AG04449 (cell line): ENCODE measurements at regions not wholly inside any gene's neighbourhood (a gene's known extent, or its start where the extent isn't known, plus 50 kb on each side); places are given as distances from the start of the nearest gene placed in this dataset.
"Not testable (repeated sequence)": the region's sequence is repeated elsewhere in the genome, so short reads cannot be mapped to it uniquely, and the experiment has no call there.

Experiments
- CTCF ChIA-PET: fragments of 350-600 bp; formaldehyde crosslinking; extraction: SDS; loops from one replicate; lab custom pipeline; 2021; ENCODE audit warnings: antibody characterized with exemption; lab: Yijun Ruan, JAX
- POLR2A ChIA-PET: fragments of 400-600, 350-600 bp; formaldehyde crosslinking; extraction: SDS; loops from one replicate; lab custom pipeline; 2020; ENCODE audit warnings: antibody characterized with exemption, inconsistent platforms; lab: Yijun Ruan, JAX
- DNase-seq: peaks from one replicate; pipeline ENCODE4 v3.0.0-alpha.2; 2010; ENCODE audit warnings: low read depth, low spot score
- H3K4me3 ChIP-seq: 2 replicates; pipeline ENCODE4 v1.5.1; 2011; ENCODE audit warnings: low read depth, mild to moderate bottlenecking, control low read depth, low read length
- TF ChIP-seq, protein P1 (sequence below): IDR thresholded peaks from one replicate; pipeline ENCODE4 v1.5.1; 2011; ENCODE audit warnings: mild to moderate bottlenecking, moderate library complexity, low read length, control low read depth, inconsistent platforms; ENCODE audit not compliant: insufficient read depth; ENCODE audit errors: missing control alignments

GRCh38 chr11:69580529-69580928 lies 60.4 kb upstream of the CCND1 start:
- ChIA-PET CTCF (interaction anchor here (1.8 kb wide), 1 partner anchor 8 kb away, joined by 7 read pairs; no protein-coding TSS in a partner anchor), POLR2A (no interaction called here)
- DNase-seq, result no peak
- TF ChIP-seq, protein P1, sequence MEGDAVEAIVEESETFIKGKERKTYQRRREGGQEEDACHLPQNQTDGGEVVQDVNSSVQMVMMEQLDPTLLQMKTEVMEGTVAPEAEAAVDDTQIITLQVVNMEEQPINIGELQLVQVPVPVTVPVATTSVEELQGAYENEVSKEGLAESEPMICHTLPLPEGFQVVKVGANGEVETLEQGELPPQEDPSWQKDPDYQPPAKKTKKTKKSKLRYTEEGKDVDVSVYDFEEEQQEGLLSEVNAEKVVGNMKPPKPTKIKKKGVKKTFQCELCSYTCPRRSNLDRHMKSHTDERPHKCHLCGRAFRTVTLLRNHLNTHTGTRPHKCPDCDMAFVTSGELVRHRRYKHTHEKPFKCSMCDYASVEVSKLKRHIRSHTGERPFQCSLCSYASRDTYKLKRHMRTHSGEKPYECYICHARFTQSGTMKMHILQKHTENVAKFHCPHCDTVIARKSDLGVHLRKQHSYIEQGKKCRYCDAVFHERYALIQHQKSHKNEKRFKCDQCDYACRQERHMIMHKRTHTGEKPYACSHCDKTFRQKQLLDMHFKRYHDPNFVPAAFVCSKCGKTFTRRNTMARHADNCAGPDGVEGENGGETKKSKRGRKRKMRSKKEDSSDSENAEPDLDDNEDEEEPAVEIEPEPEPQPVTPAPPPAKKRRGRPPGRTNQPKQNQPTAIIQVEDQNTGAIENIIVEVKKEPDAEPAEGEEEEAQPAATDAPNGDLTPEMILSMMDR, result no peak
- H3K4me3 ChIP-seq, result no peak overlapping the region

DNA sequence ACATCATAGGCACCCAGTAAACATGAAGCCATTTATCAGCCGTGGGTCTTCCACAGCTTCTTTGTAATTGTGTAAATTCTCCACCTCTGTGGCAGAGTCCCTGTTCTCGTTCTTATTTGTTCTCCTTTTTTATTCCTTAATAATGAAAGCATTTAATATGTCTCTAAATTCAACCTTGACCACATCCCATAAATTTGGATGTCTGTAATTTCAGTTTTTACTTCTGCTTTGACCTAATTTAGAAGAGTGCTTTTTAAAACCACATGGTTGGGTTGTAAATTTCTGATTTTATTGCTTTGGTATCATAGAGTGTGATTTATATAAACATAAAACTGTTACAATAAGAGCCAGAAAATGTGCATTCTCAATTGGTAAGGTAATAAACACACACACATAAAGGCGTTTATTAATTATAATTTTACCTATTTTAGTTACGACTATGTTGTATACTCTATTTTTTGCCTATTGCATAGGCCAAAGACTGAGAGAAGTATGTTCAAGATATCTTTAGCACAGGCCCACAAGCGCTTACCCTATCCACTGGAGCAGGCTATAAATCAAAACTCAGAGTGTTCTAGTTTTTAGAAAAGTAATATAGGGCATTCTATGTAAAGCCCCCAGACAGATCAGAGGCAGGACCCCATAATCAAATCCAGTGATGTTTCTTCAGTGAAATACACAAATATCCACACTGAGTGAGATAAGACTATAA lies 58.0 kb upstream of the CCND1 start:
- POLR2A ChIA-PET, result no interaction called here
- TF ChIP-seq, protein P1, result no peak
- no peak overlapping the region for H3K4me3 ChIP-seq
- no peak for DNase-seq
- CTCF ChIA-PET, result no interaction called here

DNA sequence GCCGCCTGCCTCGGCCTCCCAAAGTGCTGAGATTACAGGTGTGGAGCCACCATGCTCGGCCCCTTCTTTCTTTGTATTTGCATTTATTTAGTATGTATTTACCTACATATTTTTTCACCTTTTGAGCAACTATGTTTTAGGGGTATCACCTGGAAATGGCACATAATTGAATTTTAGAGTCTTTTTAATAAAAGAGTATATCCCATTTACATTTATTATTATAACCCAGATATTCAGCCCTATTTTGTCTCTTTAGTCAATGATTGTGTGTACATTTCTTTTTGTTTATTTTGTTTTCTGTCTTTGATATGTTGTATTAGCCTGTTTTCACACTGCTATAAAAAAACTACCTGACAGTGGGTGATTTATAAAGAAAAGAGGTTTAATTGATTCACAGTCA lies 56.8 kb upstream of the CCND1 start:
- DNase-seq, result no peak
- no peak overlapping the region for H3K4me3 ChIP-seq
- TF ChIP-seq, protein P1, result no peak
- POLR2A ChIA-PET, result no interaction called here
- CTCF ChIA-PET, result no interaction called here

DNA sequence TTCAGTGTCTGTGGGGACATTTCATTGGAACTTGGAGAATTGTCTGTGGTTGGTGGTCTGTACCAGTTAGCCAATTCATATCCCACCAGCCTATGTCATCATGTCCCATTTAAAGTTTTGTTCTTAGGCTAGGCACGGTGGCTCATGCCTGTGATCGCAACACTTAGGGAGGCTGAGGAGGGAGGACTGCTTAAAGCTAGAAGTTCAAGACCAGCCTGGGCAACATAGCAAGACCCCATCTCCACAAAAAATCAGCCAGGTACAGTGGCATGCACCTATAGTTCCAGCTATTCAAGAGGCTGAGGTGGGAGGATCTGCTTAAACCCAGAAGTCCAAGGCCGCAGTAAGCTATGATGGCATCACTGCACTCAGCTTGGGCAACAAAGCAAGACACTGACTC lies 55.6 kb upstream of the CCND1 start:
- CTCF ChIA-PET, result interaction anchor here (1.9 kb wide), 1 partner anchor 453 kb away, joined by 5 read pairs; no protein-coding TSS in a partner anchor
- POLR2A ChIA-PET, result no interaction called here

DNA sequence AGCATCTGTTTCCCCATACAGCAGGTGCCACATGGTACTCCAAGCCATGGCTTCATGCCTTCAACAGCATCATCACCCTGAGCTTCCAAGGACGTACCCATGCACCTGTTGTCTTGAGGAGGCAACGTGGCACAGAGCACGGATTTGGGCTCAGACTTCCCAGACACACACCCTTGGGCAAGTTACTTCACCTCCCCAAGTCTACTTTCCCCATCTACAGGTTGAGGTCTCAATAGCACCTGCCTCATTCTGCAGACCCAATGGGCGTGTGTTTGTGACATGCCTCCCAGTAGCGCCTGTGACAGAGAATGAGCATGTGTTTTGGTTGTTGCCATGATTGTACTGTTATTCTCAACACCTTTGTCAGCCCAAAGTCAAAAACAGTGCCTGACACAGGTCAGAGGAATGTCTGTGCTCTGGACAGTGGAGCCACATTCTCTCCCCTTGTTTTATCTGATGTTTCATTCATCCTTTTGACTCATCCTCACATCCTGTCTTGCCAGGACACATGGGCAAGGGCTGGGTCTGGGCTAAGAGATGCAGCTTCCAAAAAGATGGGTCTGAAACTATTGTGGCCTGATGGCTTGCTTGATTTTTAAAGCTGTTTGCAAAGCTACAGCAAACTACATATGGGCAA lies 53.4 kb upstream of the CCND1 start:
- no peak overlapping the region for H3K4me3 ChIP-seq
- TF ChIP-seq, protein P1, result no peak
- CTCF ChIA-PET, result interaction anchor here (1.3 to 3.5 kb wide), 9 partner anchors 8 to 56 kb away, joined by 3 to 35 read pairs (median 7); no protein-coding TSS in a partner anchor
- POLR2A ChIA-PET, result interaction anchor here (0.6 to 1.5 kb wide), 7 partner anchors 20 to 289 kb away, joined by 3 to 9 read pairs (median 4); no protein-coding TSS in a partner anchor
- no peak for DNase-seq

More for the DNA sequence above, 55.6 kb upstream of the CCND1 start:
- H3K4me3 ChIP-seq, result no peak overlapping the region
- DNase-seq, result no peak
- TF ChIP-seq, protein P1, result no peak

- H3K4me3 ChIP-seq, result no peak overlapping the region
- TF ChIP-seq, protein P1, result peak; percentile 20
- ChIA-PET POLR2A (interaction anchor here (0.6 to 1.5 kb wide), 9 partner anchors 21 to 361 kb away, joined by 3 to 9 read pairs (median 3); no protein-coding TSS in a partner anchor), CTCF (interaction anchor here (1.2 to 3.5 kb wide), 13 partner anchors 9 to 295 kb away, joined by 3 to 35 read pairs (median 6); no protein-coding TSS in a partner anchor)
- peak; percentile 55 for DNase-seq
Observed at GRCh38 chr11:69588270-69588669, 52.7 kb upstream of the CCND1 start.

- POLR2A ChIA-PET, H3K4me3 ChIP-seq, DNase-seq: not testable (repeated sequence)
- CTCF ChIA-PET, result interaction anchor here (1.4 to 3.5 kb wide), 4 partner anchors 9 to 17 kb away, joined by 3 to 35 read pairs (median 8); no protein-coding TSS in a partner anchor
Observed at GRCh38 chr11:69590088-69590487, 50.9 kb upstream of the CCND1 start.
